HS-5 (cell line): ENCODE measurements at regions not wholly inside any gene's neighbourhood (a gene's known extent, or its start where the extent isn't known, plus 50 kb on each side); places are given as distances from the start of the nearest gene placed in this dataset.

ENCODE experiments used
- DNase-seq: peaks from one replicate; pipeline ENCODE4 v3.0.0-alpha.2; 2012; ENCODE audit warnings: low read depth

DNA sequence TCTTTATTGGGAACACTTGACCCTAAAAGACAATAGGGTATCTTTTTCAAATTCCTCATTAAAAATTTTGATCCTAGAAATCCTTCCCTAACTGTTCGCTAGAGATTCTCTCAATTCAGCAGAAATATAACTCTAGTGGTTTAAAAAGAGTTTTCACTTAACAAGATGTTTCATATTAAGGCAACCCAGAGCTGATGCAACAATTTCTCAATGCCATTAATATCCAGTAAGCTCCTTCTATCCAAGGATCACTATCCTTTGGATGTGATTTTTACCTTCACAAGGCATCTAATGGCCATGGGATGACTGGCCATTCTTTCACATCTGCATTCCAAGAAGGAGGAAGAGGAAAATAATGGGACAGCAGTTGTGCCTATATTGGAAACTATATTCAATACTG lies 183.4 kb downstream of the ANKRD50 start:
- no peak for DNase-seq

DNA sequence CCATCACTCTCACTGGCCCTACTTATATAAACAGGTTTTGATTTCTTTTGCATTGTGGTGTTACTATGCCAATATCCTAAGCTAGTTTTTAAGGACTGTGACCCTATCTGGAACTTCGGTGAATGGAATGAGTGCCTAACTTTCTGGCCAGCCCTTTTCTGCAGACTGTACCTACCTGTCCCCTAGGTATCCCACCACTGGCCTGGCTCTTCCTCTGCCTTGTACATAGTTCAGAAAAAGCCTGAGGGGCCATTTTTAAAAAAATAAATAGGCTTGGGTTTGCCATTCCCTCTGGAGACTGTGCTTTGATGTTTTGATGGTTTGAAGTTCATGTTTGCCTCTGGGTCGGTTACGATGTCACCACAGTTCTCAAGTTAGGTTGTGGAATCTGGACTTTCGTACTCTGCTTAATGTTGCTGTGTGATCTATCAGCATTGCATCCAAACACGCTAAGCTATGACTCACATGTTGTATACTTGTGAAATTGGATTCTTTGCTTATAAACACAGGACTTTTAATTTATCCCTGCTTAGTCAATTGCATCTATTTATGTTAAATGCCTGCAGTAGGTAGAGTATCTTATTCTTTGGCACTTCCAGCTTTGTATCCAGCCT lies 182.0 kb downstream of the ANKRD50 start:
- no peak for DNase-seq

DNA sequence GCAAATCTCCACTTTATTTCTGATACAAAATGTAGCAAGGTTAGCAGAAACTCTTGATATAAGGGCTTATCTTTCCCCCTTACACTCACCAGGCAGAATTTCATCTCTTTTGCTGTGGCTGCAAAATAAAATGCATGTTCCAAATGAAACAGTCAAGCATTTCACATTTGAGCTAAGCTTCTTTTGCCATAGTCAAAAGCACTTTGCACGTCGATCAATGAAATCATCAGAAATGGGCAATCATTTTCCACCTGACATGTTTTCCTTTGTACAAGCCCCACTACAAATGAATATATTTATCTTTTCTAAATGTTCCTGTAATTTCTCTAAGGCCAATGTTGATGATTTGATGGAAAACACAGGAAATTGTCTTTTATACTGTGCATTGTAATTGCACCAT lies 178.4 kb downstream of the ANKRD50 start:
- no peak for DNase-seq

DNA sequence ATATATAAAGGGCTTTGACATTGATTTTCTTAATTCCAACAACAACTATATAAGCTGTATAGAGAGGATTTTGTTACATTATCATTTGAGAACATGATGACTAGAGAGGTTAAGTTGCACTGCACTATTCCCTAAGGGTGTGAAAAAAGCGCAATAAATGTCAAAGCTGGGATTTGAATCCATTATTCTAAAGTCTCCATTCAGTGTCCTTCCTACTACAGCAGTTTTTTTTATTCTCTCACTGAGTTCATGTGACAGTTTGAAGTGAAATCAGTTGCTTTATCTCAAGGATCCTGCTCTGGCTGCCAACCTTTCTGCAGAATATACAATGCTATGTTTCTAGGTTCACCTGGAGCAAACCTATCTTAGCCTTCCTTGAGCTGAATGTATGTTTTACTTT lies 177.5 kb downstream of the ANKRD50 start:
- no peak for DNase-seq

DNA sequence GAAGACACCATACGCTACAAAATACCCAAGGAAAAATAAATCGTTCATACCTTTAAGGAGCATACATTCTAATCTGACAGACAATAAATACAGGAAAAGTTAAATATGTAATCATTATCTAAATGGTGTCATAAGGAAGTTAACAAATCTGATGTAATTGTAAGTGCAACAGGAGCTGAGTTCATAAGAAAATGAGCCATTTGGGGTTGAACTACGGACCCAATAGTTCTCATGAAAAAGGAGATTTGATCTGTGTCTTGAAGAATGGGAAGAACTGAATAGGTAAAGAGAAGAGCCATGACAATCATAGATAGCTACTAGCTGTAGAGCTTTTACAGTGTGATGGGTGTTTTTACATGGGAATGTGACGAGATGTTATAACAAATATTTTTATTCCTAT lies 175.6 kb downstream of the ANKRD50 start:
- DNase-seq: no peak

DNA sequence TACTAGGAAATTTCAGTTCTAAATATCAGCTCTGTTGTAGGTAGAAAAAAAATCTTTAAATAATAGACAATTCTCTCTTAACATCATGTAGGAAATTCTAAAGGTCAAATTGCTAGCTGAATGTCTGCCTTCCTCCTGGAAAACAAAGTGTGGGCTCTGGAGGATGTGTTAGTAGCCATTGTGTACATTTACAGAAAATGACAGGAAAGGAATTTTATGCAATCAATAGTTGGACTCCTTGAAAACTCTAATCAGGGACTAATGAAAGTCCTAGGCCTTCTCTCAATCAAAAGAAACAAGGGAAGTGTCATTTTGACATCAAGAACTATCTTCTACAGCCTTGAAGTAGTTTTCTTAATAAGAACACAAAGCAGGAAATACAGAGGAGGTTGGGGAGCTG lies 174.6 kb downstream of the ANKRD50 start:
- no peak for DNase-seq

DNA sequence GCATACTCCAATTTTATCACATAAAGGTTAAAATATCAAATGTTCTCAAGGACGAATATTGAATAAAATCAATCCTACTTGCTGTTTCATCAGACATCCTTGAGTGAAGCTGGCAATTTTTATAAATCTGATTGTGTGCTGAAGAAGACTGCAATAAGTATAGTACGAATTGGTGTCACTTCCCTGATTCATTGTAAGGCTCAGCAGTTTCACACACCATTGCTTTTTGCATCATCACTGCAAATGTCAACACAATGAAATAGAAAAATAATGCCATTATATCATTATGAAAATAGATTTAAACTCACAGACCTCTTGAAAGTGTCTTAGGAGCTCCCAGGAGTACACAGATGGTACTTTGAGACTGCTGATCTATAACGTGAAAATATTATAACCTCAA lies 172.5 kb downstream of the ANKRD50 start:
- no peak for DNase-seq

DNA sequence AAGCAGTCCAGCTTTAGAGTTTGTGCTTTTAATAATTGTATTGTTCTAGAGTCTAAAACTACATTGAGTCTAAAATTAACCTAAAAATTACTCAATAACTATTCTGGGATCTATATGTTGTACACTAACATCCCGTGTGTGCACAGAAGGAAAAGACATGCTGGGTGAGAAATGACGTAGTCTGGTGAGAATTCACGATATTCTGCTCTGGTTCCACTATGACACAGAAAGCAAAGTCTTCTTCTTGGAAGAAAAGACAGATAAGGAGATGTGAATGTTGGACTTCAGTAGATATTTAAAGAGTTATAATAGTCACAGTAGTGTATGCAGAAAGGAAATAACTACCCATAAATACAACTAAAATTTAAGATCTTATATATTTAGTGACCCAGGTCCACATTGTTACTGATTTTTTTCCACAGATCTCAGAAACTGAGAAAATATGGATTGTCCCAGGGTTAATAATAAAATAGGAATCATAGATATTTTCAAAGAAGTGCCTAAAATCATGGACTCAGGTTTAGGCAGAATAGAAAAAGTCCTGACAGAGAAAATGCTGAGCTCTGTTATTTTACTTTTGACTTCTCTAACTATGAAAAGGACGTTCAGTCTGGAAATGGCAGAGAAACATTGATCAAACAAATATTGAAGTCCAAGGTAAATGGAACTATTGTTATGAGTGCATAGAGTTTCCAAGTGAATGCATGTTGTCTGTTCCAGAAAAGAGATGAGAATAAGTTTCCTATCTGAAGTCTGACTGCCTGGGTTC lies 170.7 kb downstream of the ANKRD50 start:
- no peak for DNase-seq

DNA sequence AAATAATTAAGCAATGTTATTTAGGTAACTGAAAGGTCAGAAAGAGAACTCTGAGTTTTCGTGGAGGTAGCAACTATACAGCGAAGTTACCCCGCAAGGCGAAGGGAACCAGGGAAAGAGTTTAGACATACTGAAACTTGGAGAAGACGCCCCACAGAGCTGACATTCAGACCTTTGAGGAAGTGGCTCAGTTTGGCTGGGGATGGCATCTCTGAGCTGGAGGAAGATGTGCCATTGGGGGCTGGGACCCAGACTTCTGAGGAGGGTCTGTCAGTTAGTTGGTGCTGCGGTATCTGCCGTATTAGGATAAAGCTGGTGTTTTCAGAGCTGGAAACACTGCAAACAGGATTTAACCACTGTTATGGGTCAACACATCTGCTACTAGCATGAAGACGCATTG lies 156.6 kb downstream of the ANKRD50 start:
- DNase-seq: no peak

DNA sequence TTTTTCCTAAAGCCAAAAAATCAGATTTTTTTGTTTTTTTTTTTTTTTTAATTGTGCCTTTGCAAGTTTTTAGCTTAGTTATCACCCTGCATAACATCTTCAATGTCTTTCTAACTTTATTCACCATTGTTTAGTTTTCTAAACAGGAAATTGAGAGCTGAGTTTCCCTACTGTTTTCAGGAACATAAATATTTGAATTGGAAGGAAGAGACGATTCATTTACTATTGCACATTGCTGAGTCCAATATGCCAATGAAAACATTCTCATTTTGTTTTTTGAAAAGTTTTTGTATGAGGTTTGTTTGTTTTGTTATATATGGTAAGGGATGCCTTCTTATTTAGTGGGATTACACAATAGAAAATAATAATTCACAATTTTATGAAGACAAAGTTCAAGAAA lies 148.4 kb downstream of the ANKRD50 start:
- DNase-seq: no peak

DNA sequence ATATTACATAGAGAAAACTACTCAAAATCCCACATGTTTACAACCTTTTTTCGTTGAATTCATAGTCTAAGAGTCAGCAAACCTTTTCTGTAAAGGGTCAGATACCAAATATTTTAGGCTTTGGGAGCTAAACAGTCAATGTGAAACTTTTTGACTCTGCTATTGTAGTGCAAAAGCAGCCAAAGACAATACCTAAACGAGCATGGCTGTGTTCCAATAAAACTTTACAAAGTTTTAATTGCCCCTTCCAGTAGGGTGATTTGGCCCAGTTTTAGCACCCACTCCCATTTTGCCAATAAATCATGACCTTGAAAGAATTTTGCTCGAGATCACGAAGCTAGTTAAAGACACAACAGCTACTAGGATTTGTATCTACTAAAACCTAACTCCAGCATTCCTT lies 147.2 kb downstream of the ANKRD50 start:
- DNase-seq: no peak

DNA sequence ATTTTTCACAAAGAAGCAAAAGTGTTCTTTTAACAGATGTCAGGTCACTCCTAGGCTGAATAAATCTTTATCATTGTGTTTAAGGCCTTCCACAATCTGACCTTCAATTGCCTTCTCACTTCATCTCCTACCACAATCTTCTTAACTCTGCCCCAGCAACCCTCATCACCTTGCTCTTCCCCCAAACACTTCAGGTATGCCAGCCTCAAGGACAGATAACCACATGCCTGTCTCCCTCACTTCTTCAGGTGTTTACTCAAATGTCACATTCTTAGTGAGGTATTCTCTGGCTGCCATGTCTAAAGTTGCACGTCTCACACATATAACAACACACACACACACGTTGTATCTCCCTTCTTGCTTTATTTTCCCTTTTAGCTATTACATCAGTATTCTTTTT lies 146.5 kb downstream of the ANKRD50 start:
- no peak for DNase-seq

DNA sequence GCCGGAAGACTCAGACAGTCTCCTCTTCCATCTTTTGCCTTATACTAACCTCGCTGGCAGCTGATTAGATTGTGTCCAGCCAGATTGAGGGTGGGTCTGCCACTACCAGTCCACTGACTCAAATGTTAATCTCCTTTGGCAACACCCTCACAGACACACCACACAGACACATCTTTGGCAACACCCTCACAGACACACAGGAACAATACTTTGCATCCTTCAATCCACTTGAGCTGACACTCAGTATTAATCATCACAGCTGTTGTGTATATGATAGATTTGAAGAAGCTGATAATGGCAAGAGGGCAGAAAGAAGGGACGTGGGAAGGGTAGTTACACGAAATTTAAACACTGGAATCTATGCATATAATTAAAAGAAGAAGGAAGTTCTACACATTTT lies 139.5 kb downstream of the ANKRD50 start:
- no peak for DNase-seq

DNA sequence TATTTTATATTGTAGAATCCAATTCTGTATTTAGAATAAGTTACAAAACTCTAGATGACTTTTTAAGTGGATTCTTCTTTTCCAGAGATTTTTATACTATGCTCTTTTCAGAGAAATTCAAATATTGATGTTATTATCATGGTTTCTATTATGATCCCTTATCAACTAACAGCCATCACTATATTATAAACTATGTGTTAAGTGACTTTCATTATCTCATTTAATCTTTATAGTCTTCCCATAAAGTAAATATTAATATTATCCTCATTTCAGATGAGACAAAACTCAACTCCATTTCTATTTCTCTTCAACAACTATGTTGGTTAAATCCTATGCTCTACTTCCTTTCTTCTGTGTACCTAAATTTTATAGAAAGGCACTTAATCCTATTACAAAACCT lies 132.6 kb downstream of the ANKRD50 start:
- DNase-seq: no peak

DNA sequence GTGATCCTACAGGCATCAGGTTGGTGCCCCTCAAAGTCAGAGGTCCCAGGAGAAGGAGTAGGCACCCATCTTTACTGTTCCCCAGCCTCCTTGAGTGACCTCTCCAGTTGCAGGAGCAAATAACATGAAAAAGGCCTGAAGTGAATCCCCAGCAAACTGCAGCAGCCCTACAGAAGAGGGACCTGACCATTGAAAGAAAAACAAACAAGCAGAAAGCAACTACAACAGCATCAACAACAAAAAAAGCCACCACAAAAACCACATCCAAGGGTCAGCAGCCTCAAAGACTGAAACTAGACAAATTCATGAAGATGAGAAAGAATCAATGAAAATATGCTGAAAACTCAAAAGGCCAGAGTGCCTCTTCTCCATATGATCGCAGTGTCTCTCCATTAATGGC lies 128.7 kb downstream of the ANKRD50 start:
- no peak for DNase-seq

DNA sequence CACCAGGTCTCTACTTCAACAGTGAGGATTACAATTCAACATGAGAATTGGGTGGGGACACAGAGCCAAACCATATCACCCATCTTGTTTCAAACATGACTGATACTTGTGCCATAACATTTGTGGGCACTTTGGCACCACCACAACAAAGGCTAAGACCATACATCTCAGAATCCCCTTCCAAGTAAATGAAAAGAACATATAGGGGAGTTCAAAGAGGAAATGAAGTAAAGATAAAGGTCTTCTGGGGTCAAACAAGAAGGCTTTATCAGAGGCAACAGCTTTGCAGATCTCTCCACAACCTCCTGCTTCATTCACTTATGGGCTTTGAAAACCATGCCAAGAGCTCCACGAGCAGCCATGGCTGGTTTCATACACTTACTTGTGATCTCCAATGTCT lies 122.7 kb downstream of the ANKRD50 start:
- DNase-seq: no peak

DNA sequence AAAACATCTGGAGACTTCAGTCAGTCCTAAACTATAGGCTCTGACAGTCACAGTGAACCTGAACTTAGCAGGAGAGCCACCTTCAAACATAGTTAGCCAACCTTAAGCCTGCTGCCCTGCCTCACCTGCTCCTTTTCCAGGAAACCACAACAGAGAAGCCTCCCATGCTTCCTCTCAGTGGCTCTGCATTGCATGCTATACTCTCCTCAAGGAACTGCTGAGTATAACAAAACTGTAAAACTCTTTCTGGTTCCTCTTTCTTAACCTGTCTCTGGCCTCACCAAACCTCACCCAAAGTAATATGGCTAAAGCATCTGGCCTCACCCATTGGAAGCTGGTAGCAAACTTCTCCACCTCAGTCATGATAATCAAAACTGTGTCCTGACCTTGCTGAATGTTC lies 122.1 kb downstream of the ANKRD50 start:
- no peak for DNase-seq

DNA sequence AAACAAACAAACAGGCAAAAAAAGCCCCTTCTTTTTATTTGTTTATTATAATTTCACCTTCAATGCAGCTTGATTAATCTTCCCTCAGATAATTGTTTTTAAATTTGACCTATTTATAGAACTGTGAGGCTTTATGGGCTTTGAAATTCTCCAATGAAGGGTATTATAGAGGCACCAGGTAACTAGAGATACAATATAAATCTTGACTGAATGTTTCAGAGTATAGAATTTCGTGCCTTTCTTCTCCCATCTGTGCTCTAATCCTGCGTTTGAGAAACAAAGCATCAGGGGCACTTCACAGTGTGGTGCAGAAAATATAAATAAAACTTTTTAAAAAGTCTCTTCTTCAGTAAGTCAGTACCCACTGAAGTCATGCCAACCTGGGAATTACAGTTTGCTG lies 120.9 kb downstream of the ANKRD50 start:
- no peak for DNase-seq

DNA sequence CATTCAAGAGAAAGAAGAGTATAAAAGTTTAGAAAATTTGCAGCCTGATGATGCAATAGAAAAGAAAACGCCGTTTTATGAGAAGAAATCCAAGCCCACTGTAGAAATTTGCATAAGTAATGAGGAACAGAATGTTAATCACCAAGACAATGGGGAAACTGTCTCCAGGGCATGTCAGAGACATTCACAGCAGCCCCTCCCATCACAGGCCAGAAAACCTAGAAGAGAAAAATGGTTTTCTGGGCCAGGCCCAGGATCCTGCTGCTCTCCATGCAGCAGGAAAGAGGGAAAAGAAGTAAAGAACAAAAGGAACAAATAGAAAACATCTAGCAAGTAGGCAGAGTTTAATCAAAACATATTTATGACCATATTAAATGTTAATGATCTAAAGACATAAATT lies 119.0 kb downstream of the ANKRD50 start:
- DNase-seq: no peak

DNA sequence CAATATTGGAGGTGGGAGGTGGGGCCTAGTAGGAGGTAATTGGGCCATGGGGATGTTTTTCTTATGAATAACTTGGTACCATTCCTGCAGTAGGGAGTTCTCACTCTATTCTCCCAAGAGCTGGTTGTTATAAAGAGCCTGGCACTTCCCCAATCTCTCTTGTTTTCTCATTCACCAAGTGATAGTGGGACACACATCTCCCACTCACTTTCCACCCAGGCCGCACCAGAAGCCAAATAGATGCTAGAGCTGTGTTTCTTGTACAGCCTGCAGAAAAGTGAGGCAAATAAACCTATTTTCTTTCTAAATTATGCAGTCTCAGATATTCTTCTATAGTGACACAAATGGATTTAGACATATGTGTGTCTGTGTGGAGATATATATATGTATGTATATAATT lies 117.6 kb downstream of the ANKRD50 start:
- DNase-seq: no peak

DNA sequence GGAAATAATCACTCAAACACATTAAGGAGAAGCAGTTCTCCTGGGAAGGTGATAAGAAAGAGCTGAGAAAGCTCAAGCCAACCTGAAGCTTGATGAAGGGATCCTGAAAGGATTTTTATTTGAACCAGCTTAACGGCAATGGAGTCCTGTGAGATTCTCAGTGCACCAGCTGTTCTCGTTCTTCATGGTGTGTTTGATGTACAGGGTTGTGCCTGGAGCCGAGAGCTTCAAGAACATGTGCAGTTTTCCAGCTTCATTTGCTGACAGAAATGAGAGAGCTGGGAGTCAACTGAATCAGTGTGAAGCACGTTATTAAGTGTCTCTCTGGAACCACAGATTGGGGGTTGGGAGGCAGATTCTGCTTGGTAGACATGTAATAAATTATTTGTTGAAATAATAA lies 115.7 kb downstream of the ANKRD50 start:
- DNase-seq: no peak

DNA sequence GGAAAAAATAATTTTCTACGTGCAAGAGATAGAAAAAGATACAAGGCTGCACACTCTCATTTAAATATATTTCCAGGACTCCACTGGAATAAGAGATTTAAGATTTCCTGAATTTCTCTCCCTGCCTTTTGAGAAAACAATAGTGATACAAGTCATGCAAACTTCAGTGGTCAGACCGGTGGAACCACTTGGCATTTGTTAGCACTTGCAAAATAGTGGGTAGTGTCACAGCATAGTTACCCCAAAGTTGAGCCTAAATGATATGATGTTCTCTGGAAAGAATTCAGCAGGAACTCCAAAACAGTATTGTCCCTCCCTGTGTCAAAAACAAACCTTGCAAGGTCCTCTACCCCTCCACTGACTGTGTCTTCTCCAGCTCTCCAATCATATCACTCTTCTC lies 102.3 kb downstream of the ANKRD50 start:
- no peak for DNase-seq
